Activated T-cell treated with anti-CD3 and anti-CD28 coated beads, Interleukin-2, amount 50 U/mL, for 1 hour (primary cell): ENCODE measurements at regions not wholly inside any gene's neighbourhood (a gene's known extent, or its start where the extent isn't known, plus 50 kb on each side); places are given as distances from the start of the nearest gene placed in this dataset.

Experiments used
- DNase-seq: peaks from one replicate; pipeline ENCODE4 v3.0.0-alpha.2; 2020

DNA sequence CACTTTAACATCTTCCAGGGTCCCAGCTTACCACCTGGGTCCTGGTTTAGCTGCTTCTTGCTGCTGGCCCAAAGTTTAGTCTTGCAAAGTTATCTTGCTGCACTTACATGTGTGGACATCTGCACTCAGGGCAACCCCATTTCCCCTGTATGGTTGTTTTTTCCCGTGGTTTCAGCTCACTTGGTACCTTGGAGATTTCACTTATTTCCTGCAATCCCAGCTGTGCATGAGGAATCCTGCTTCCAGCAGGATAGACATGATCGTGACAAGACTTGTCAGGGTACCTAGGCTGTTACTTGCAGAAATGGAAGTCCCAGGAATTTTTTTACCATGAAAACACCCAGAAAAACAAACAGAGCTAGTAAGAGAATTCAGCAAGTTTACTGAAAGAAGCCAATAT lies 95.9 kb upstream of the LEP start:
- no peak for DNase-seq

DNA sequence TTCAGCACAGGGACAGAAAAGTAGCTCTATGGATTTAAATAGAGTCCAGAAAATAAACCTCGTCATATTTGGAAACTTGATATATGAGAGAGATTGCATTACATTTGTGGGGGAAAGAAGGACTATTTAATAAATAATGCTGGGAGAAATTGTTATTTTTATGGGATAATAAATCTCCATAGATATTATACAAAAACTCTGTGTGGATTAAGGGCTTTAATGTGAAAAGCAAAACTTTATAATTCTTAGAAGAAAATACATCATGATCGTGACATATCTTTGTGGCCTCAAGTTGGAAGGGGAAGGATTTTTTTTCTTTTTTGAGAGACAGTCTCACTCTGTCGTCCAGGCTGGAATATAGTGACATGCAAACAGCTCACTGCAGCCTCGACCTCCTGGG lies 95.0 kb upstream of the LEP start:
- DNase-seq: no peak

DNA sequence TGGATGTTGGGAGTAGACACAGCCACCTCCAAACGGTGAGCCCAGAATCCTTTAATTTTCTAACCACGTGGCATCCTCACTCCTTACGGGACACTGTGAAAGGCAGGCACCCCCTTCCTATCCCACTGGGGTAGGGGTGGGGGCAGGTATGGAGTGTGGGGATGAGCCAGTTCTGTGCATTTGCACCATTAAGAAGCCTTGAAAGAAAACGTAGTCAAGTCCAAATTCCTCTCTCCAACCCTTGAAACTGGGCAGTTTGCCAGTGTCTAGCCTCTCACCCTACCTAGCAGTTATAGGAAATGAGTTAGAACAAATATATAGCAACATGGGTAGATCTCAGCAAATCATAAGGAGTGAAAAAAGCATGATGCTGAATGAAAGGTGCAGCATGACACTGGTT lies 92.4 kb upstream of the LEP start:
- no peak for DNase-seq

DNA sequence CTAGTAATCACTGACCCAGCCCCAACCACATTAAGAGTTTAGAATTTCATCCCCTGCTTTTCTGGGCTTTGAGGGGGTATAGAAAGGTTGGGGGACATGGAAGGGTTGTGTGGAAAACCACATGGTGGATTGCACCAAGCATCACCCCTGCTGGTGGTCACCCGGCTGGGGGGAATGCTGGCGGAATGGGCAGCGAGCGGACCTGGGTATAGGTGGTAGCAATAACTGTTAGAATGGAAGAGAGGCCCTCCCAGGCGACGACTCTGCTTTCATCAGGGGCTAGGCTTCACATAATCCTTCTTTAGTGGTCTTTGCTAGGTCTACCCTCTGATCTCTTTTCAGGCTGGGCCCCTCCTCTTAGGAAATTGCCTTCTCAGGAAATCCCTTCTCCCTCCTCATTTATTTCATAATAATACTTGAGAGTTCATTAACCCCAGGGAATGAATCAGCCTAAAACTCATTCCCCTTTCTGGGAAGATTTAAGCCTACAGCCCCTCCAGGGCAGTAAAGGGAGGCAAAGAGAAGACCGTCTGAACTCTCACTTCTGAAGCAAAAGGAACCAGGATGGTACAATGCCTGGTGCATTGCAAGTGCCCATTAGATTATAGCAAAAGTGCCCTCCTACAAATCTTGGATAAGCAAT lies 90.7 kb upstream of the LEP start:
- no peak for DNase-seq

DNA sequence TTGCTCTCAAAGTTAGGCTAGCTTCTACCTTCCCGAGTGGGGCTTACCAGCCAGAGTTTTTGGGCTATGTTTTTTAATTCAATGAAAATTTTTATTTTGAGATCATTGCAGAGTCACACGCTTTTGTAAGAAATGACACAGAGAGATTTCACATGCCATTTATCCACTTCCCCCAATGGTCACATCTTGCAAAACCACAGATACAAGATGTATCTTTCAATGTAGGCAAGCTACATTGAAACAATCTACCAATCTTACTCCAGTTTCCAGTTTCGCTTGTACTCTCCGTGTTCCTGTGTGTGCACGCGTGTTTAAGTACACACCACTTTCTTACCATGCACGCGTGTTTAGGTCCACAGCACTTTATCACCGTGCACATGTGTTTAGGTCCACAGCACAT lies 89.4 kb upstream of the LEP start:
- DNase-seq: no peak

DNA sequence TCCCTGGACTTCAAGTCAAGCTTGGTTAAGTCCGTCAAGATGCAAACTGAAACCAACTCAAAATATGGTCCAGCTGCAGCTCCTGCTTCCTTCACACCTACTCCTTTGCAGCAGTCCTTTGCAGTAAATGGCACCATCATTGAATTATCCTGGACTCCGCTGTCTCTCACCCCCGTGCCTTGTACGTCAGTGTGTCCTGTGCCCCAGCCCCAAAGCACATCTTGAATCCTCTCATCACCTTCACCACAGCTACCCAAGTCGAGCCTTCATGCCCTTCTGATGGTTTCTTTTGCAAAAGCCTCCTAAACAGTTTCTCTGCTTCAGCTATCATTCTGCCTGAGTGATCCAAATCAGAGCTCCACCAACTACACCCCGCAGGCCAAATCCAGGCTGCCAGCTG lies 88.4 kb upstream of the LEP start:
- DNase-seq: no peak

DNA sequence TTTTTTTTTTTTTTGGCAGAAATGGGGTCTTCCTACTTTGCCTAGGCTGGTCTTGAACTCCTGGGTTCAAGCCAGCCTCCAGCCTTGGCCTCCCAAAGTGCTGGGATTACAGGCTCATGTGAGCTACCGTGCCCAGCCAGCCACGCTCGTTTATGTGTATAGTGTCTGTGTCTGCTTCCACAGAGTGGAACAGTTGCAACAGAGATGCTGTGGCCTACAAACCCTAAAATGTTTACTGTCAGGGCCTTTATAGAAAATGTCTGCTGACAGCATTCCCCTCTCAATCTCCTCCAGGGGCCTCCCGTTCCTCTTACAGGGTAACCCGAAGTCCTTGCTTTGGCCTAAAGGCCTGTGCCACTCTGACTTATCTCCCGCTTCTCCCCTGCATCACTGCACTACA lies 87.6 kb upstream of the LEP start:
- no peak for DNase-seq

DNA sequence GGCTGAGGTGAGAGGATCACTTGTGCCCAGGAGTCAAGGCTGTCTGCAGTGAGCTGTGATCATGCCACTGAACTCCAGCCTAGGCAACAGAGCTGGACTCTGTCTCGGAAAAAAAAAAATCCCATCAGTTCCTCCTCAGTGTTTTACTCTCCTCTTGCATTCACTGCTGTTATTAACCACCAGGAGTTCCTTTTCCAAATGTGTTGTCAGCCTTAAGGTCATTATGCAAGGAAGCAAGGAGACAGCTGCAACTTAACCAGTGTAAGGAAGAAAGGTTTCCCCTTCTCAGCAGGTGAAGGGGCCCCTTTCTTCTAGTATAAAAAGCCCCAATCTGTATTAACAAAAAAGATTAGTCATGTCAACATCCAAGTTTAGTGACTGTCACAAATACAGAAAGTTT lies 86.6 kb upstream of the LEP start:
- DNase-seq: no peak

DNA sequence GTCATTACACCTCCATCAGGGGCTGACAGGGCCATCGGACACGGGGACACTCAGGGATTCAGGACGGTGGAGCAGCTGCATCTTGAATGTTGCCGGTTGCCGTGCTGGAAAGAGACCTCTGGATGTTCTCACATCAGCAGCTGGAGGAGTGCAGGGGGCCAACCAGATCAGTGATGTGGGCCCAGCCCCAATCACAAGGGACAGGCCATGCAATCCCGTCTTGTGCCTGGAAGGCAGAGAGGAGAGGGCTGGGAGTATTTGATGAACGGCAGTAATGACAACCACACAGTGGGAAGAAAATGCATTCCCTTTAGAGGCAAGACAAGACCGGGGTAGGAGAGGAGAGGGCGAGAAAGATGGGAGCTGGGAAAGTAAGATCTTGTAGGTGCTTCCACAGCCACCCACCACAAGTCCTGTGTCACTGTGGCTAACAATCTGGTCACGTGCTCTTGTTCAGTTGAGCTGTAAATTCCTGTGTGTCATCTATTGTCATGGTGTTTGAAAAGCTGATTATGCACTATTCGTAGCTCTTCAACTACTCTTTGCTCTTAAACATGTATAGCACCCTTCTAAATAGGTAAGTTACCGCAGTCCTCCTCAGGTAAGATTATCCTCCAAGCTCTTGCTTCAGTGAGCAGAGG lies 85.9 kb upstream of the LEP start:
- no peak for DNase-seq

DNA sequence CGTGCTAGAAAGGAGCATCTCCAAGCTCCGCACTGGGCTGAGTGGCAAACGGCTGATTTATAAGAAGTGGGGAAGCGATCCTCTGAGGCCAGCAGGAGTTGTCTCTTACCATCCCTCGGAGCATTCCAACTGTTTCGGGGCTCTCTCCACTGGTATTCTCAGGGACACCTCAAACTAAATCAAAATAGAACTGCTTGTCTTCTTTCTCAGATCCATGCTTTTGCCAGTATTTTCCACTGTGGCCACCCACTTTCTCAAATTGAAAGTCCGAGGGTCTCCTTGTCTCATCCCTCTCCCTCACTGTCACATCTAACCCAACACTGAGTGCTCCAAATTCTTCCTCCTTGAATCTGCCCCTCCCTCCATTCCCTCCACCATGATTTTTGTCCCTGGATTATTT lies 83.2 kb upstream of the LEP start:
- DNase-seq: no peak

DNA sequence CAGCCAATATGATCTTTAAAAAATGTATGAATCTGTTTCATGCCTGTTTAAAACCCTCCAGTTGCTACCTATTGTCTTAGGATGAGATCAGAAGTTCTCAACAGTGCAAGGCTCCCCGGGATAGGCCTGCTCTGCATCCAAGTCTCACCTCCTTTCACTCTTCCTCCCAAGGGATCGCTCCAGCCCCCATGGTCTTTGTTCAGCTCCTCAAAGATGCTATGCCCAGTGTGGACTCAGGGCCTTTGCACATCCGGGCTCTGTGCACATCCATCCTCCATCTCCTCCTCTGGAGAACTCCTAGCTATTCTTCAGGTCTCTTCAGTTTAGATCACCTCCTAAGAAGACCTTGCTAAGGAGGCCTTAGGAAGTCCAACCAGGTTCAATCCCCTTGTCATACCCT lies 82.7 kb upstream of the LEP start:
- DNase-seq: no peak

DNA sequence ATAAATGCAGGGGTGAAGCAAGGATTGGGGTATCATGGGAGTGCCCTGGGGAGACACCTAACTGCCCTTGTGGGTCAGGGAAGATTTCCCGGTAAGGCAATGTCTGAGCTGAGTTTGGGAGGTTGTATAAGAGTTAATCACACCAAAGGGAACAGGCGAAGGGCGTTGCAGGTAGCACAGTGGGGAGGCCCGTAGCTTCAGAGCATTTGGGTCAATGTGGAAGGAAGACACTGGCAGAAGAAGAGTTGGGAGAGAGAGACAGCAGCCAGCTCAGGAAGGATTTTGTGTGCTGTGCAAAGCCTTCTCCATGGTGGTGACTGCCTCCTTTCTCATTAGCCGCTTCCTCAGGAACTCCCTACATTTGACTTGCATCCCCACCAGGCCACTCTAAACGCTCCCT lies 80.8 kb upstream of the LEP start:
- no peak for DNase-seq

DNA sequence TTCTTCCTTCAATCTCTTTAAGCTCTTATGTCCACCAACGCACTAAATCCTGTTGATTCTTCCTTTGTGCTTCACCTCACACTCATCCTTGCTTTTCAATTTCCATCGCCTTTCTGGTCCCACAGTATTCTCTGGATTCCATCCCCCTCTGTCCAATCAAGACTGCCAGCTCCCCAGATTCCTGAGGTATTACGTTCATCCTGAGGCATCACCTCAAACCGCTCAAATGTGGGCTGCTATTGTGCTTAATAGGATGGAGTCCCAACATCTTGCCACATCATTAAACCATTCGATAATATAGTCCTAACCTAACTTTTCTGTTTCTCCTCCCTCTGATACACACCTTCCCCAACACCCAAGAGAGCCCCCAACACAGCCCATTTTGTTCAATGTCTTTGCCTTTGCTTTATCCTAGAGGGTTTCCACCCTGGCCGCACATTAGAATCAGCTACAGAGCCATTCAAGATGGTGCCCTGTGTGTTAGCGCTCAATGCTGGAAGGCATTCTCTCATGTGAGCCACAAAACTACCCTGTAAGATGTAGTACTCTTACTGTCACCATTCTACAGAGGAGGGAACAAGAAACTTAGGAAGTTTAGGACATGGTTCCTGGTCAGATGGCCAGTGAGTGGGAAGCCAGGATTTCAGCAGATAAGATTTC lies 79.5 kb upstream of the LEP start:
- no peak for DNase-seq

DNA sequence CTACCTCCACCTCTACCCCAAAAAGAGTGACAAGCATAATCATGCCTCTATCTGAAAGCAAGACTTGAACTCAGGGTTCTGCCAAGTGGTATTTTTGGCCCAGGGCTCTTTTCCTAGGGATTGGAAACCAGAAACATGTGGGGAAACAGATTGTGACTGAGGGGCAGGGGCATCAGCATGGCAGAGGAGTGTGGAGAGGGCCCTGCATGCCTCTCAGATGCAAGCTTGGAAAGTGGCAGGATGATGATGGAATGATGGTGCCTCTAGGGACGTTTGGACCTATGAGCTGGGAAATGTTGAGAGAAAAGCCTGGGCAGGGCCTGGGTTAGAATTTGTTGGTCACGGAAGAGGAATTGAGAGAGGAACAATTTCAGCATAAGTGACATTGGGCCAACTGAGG lies 78.4 kb upstream of the LEP start:
- no peak for DNase-seq

DNA sequence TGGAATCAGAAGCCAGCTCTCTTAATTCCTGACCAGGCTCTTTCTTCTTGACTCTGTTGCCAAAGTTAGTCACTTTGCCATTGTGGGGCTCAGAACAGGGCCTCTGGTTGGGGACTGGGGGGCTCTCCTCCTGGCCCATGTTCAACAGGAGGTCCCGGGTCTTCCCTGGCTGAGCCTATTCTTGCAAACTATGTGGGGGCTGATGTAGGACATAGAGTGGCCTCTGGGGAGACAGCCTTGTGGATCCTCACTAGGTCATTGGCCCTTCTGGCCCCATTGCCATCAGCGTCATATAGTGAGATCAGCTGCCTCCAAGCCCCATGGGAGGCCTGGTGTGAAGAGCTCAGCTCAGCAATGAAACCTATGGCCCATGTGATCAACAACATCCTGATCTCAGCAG lies 77.6 kb upstream of the LEP start:
- no peak for DNase-seq

DNA sequence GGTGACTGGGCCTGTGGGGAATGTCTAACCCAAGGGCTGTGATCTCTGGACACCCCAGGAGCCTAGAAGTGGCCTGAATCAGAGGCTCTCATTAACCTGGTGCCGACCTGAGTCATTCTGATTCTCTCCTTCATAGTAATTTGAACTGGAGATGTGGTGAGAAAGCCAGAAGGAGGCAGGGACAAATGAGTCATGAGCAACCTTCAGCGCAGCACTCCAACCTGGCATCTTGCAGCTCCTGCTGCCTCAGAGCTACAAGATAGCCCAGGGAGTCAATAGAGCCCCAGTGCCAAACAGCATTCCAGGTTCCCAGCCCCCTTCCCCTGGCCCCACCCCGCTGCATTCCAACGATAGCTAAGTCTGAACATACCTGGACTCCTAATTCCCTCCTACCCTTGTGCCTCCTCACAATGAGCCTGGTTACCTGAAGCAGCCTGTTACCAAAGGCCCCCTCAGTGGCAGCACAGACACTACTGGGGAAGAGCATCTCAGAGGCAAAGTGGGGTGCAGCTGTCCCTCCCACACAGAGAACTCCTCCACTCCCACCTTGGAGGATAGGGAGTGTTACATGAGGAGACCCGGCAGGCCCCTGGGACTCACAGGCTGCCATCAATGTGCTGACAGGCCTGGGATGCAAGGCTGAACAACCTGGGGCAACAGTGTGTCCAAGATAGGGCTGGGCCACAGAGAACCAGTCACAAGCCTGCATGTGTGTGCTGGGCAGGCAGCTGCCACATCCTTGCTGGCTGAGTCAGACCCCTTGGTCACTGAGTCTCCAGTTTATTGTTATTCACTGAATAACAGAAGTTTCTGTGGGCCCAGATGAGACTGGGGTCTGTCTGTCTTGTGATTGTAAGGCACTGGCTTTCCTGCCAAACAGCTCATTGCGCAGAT lies 76.8 kb upstream of the LEP start:
- no peak for DNase-seq

DNA sequence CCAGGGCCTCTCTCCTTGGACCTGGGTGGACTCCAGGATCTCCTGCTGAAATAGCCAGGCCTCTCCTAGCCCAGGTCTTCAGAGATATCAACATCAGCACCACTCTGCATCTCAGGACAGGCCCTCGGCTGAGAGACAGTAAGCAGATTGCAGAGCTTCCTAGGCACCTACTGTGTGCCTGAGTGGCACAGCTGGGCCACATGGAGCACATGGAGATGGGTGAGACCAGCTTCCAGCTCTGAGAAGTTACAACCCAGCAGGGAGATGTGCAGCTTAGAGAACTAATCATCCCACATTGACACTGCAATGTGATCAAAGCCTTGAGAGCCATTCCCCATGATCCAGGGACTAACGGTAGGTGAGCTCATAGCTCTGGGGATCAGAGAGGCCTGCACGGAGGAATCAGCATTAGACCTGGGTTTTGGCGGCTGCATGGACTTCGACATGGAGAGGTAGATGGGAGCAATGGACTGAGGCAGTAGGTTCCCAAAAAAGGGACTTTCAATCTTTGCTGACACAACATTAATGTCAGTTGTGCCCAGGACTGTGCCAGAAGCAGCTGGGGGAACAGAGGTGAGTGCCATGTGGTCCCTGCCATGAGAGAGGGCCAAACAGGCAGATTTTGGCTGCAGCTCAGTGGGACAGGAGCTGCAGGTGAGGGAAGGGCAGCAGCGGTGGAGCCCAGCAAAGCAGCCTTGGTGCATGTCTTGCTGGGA lies 76.0 kb upstream of the LEP start:
- no peak for DNase-seq

DNA sequence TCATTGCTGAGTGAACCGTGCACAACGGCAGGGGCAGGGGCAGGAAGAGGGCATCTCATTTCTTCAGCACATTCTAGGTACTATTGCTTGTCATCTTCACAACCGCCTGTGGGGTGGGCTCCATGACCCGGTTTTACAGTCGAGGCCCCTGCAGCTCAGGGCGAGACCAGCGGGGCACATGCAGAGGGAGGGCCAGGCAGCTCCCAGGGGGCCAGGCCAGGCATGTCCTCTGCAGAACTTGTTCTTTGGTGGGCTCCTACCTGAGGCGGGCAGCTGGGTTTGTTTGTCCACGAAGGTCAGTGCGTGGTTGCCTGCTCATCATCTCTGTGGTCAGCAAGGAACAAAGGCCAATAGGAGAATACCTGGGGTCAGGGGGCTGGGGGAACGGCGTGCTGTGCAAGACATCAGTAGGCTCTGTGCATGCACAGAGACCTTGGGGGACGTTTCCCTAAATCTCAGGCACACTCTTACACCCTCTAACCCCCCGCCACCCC lies 75.1 kb upstream of the LEP start:
- no peak for DNase-seq

DNA sequence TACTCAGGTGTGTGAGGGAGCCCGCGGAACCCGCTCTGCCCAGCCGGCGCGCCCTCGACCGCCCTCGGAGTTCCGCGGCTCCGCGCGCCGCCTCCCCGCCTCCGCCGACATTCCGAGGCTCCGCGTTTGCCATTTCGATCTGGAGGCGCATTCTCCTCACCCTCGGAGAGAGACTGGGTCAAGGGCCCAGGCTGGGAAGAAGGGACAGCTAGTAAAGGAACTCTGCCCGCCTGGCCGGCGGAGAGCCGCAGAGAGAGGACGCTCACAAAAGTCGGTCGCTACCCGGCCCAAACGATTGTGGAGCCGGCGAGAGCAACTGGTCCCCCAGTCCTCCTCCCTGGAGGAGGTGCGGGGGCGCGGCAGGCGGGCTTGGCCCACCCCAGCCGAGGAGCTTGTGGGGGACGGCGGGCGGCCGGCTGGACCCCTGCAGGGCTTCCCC lies 74.5 kb upstream of the LEP start:
- DNase-seq: peak; percentile 26

DNA sequence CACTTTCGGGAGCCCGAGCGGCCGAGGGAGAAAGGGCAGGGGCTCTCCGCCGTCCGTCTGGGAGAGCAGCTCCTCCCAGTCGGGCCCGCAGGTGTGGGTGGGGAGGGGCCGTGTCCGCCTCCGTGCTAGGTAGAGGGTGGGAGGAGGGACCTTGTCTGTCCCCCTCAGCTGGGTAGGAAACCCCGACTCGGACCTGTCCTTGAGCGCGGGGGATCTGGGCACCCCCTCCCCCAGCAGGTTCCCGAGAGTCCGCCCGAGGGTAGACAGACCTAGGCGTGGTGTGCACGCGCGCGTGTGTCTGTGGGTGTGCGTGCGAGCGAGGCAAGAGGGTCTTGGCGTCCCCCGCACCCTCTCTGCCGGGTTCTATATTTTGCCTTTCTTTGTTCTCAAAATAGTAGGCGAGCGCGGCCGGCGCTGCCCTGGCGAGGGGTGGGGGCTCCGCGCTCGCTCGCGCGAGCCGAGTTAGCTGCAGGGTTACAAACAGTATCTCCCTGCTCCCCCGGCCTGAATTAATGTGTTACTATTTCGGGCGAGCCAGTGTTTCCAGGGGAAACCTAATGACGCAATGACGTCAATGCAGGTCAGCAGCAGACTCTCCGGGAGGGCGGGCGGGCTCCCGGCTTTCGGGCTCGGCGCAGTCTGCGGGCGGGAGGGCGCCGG lies 73.9 kb upstream of the LEP start:
- DNase-seq: peak; percentile 26

DNA sequence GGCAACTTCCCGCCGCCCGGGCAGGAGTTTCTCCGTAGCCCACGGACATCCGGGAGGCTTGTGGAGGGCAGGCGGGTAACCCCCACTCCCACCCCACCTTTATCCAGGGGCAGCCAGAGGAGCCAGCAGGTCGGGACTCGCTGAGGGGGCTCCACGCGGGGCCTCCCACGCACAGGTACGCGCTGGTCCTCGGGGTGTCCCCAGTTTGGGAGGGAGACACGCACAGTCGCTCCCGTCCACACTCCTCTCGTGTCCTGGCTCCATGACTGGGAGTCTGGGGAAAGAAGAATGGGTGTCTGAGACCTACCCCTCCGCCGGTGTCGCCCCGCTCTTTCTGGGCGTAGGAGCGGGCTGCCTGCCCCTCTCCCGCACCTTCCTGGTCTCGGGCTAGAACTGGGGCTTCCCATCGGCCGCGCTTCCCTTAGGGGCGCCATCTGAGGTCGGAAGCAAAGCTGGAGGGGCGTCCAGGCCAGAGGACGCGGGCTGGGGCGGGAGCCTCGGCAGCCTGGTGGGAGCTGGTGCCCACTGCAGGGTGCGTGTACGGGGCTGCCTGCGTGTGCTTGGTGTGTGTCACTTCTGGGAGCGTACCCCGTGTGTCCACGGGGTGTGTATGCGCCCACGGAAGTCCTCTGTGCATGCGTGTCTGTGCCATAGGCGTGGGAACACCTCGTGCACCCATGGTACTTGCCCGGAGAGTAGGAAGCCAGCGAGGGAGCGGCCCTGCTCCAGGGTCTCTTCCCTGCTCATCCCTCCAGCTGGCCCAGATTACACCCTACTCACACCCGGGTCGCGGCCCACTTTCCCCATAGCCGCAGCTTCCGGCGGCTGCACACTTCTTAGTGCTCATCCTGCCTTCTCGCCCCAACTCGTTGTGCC lies 73.0 kb upstream of the LEP start:
- peak; percentile 22 for DNase-seq
